GM21423 (cell line): ENCODE measurements at regions not wholly inside any gene's neighbourhood (a gene's known extent, or its start where the extent isn't known, plus 50 kb on each side); places are given as distances from the start of the nearest gene placed in this dataset.

Source experiments
- ATAC-seq: cut with Tn5 transposase; IDR thresholded peaks from one replicate; pipeline ENCODE4 v1.9.1; 2021; ENCODE audit warnings: mild to moderate bottlenecking, moderate library complexity; ENCODE audit not compliant: unreplicated experiment

- ATAC-seq = no peak
Measured at GRCh38 chr13:74084375-74084935, 49.7 kb downstream of the KLF12 start.

- ATAC-seq = no peak
Measured at GRCh38 chr13:74082741-74083160, 51.5 kb downstream of the KLF12 start.

GRCh38 chr13:74080762-74081161 lies 53.4 kb downstream of the KLF12 start:
- no peak for ATAC-seq

- ATAC-seq = no peak
Measured at GRCh38 chr13:74077792-74078191, 56.4 kb downstream of the KLF12 start.

- ATAC-seq = no peak
Measured at GRCh38 chr13:74077375-74077774, 56.8 kb downstream of the KLF12 start.

- no peak for ATAC-seq
Measured at GRCh38 chr13:74074723-74075122, 59.5 kb downstream of the KLF12 start.

GRCh38 chr13:74073274-74073673 lies 60.9 kb downstream of the KLF12 start:
- no peak for ATAC-seq

GRCh38 chr13:74070513-74070912 lies 63.7 kb downstream of the KLF12 start:
- ATAC-seq = no peak

- peak; percentile 69 for ATAC-seq
Measured at GRCh38 chr13:74070065-74070464, 64.1 kb downstream of the KLF12 start.

GRCh38 chr13:74068471-74068870 lies 65.7 kb downstream of the KLF12 start:
- no peak for ATAC-seq

GRCh38 chr13:74067818-74068217 lies 66.4 kb downstream of the KLF12 start:
- no peak for ATAC-seq

- ATAC-seq = no peak
Measured at GRCh38 chr13:74066937-74067336, 67.3 kb downstream of the KLF12 start.

GRCh38 chr13:74064805-74065312 lies 69.3 kb downstream of the KLF12 start:
- no peak for ATAC-seq

- no peak for ATAC-seq
Measured at GRCh38 chr13:74063533-74064100, 70.6 kb downstream of the KLF12 start.

- ATAC-seq = peak; percentile 73
Measured at GRCh38 chr13:74062933-74063332, 71.3 kb downstream of the KLF12 start.

GRCh38 chr13:74061926-74062595 lies 72.1 kb downstream of the KLF12 start:
- peak; percentile 80 for ATAC-seq

- no peak for ATAC-seq
Measured at GRCh38 chr13:74056801-74057542, 77.2 kb downstream of the KLF12 start.

GRCh38 chr13:74052402-74052928 lies 81.7 kb downstream of the KLF12 start:
- no peak for ATAC-seq

- ATAC-seq = no peak
Measured at GRCh38 chr13:74048756-74049155, 85.4 kb downstream of the KLF12 start.

- ATAC-seq = no peak
Measured at GRCh38 chr13:74047931-74048600, 86.1 kb downstream of the KLF12 start.

GRCh38 chr13:74046431-74046830 lies 87.8 kb downstream of the KLF12 start:
- no peak for ATAC-seq
